Common myeloid progenitor, CD34-positive (primary cell): ENCODE measurements at regions not wholly inside any gene's neighbourhood (a gene's known extent, or its start where the extent isn't known, plus 50 kb on each side); places are given as distances from the start of the nearest gene placed in this dataset.
A peak's percentile ranks its signal among the peaks of the same experiment; 100 is the strongest.

Experiments
- CTCF ChIA-PET: fragments of 350-600 bp; sonication (Branson Sonifier 250); formaldehyde crosslinking; loops from one replicate; lab custom pipeline; 2021; ENCODE audit warnings: antibody characterized with exemption; lab: Charles Lee
- POLR2A ChIA-PET: fragments of 350-600 bp; sonication (Branson Sonifier 250); formaldehyde crosslinking; loops from one replicate; lab custom pipeline; 2021; ENCODE audit warnings: antibody characterized with exemption; lab: Charles Lee
- DNase-seq, 3 donors: peaks; one replicate each; pipeline versions ENCODE4 v3.0.0 to v3.0.0-alpha.2; 2013
- H3K27ac ChIP-seq, 2 experiments: 1 replicate in 1 of 2; 2 replicates in 1 of 2; pipeline ENCODE4 v1.7.0; 2013; ENCODE audit warnings: inconsistent platforms in 2 of 2, low read length in 2 of 2, mild to moderate bottlenecking in 2 of 2, low read depth in 1 of 2, moderate library complexity in 1 of 2; ENCODE audit not compliant: severe bottlenecking in 2 of 2, insufficient read depth in 1 of 2, poor library complexity in 1 of 2
- H3K27me3 ChIP-seq, 5 experiments: replicated peaks in 2 of 5; 1 replicate in 3 of 5; 2 replicates in 2 of 5; pipeline versions ENCODE4 v1.6.1 to v1.7.0; 2013; ENCODE audit warnings: low read length in 4 of 5, mild to moderate bottlenecking in 2 of 5, moderate library complexity in 2 of 5, inconsistent platforms in 1 of 5; ENCODE audit not compliant: insufficient read depth in 5 of 5, control insufficient read depth in 4 of 5
- H3K36me3 ChIP-seq, 4 experiments: 1 replicate in 2 of 4; 2 replicates in 2 of 4; pipeline versions ENCODE4 v1.6.1 to v1.7.0; 2013; ENCODE audit warnings: low read length in 3 of 4, control low read depth in 1 of 4, mild to moderate bottlenecking in 1 of 4; ENCODE audit not compliant: control insufficient read depth in 4 of 4, insufficient read depth in 4 of 4
- H3K4me1 ChIP-seq, 4 experiments: 1 replicate in 3 of 4; 2 replicates in 1 of 4; pipeline versions ENCODE4 v1.6.1 to v1.7.1; 2013; ENCODE audit warnings: low read length in 3 of 4, mild to moderate bottlenecking in 3 of 4, control low read depth in 1 of 4, inconsistent platforms in 1 of 4, moderate library complexity in 1 of 4; ENCODE audit not compliant: control insufficient read depth in 4 of 4, insufficient read depth in 4 of 4; ENCODE audit errors: control extremely low read depth in 1 of 4
- H3K4me3 ChIP-seq, 7 experiments: 1 replicate in 4 of 7; 2 replicates in 3 of 7; pipeline versions ENCODE4 v1.5.1 to v1.7.0; 2013; ENCODE audit warnings: mild to moderate bottlenecking in 7 of 7, low read length in 6 of 7, moderate library complexity in 6 of 7, inconsistent platforms in 2 of 7, low read depth in 2 of 7, control low read depth in 1 of 7; ENCODE audit not compliant: insufficient read depth in 4 of 7, control insufficient read depth in 1 of 7; ENCODE audit errors: extremely low read depth in 1 of 7
- H3K9me3 ChIP-seq, 5 experiments: 1 replicate in 4 of 5; 2 replicates in 1 of 5; pipeline versions ENCODE4 v1.6.1 to v1.7.1; 2013; ENCODE audit warnings: low read length in 4 of 5, mild to moderate bottlenecking in 2 of 5, inconsistent platforms in 1 of 5, low read depth in 1 of 5, moderate library complexity in 1 of 5; ENCODE audit not compliant: control insufficient read depth in 4 of 5, insufficient read depth in 2 of 5; ENCODE audit errors: control extremely low read depth in 1 of 5
- WGBS: methylation state at CpG from one replicate; pipeline ENCODE4 v1.1.5; 2013; ENCODE audit not compliant: insufficient coverage; 5-methylcytosine and 5-hydroxymethylcytosine counted together

DNA sequence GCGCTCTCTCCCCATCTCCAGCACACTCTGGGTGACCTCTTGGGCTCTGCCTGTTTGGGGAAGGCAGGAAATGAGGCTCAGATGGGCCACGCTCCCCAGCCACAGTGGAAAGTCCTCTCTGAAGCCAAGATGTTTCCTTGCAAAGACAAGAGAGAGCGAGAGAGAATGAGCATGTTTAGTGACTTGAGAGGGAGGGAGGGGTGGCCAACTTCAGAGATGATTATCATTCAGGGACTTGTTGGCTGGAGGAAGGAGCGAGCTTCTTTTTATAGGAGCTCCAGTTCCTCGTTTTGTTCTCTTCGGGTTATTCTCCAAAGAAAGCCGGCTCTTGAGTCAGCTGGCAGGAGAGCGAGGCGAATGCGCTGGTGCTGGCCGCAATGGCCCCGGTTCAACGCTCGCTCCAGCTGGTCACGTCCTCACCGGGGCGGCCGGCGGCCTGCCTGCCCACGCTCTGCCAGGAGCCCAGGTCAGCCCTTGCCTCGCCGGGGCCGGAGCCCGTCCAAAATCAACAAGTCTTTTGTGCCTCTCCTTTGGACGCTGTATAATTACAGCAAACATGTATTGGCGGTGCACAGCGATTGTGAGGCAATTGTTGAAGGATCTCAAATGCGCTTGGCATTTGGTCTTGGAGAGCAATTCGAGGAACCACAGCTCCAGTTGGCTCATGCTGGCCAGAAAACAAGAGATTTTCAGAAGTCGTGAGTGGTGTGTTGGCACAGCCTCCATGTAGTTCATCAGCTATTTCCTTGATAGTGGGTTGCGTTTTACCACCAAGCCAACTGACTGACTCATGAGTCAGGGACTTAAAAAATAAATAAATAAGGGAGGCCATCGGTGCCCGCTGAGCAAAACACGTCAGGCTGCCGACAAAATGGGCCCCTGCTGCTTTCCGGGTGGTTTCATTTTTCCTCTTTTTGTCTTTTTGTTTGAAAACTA, 288.6 kb downstream of the UACA start:
- H3K27ac ChIP-seq, result peak overlapping the region; percentile 56 to 65
- no peaks in the 10 kb centered on the region for H3K36me3 ChIP-seq
- H3K27me3 ChIP-seq, result no peaks in the 10 kb centered on the region
- CTCF ChIA-PET, result interaction anchor here (0.7 to 7.1 kb wide), 10 partner anchors 10 to 999 kb away, joined by 3 to 57 read pairs (median 3); no protein-coding TSS in a partner anchor
- H3K9me3 ChIP-seq, result no peaks in the 10 kb centered on the region
- WGBS, result 3% methylated on average over 29 of the region's 36 CpGs
- H3K4me3 ChIP-seq, result peak overlapping the region in 5 of 7 experiments; percentile 37 to 67 (median 58)
- POLR2A ChIA-PET, result interaction anchor here (1.1 to 2.1 kb wide), 4 partner anchors 10 to 377 kb away, joined by 3 to 12 read pairs (median 5); partner anchors contain the start of gene TLE3
- peaks cover 11 to 76% (median 67%) of the 10 kb centered on the region in 4 experiments for H3K4me1 ChIP-seq
- DNase-seq, result peak; percentile 96 to 99 (median 98)

DNA sequence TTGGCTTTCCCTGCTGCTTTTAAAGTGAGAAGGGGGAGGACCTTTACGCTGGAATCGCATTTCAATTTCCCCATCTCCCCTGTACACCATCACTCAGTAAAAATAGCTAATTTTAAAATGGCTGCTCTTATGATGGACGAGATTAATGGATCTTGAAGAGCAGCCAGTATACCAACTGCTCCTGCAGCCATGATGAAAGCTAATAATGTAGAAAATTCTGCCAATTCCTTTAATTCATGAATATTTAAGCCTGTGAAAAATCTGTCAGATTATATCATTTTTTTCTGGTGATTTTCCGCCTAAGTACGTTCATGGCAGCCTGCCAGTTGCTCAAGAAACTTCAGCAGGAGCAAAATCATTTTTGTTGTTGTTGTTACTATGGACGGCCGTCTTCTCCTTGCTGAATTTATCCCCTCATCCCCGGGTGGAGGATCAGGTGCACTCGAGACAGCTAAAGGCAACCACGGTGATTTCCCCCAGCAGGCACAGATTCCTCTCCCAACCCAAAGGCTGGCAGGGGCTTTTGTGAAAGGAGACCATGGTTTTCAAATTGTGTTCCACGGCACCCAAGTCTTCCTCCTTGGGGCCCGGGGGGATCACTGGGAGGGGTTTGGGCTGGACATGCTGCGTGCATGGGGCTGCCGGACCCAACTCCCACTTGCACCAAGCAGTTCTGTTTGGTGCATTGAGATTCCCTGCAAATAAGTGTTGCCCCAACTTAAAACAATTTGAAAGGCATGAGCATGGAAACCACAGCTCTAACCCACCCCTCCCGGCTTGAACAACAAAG, 289.6 kb downstream of the UACA start:
- 28% methylated on average over 8 of the region's 15 CpGs for WGBS
- H3K9me3 ChIP-seq, result no peaks in the 10 kb centered on the region
- no peaks in the 10 kb centered on the region for H3K27me3 ChIP-seq
- H3K36me3 ChIP-seq, result no peaks in the 10 kb centered on the region
- ChIA-PET CTCF (interaction anchor here (0.7 to 7.1 kb wide), 6 partner anchors 9 to 373 kb away, joined by 3 to 57 read pairs (median 8); no protein-coding TSS in a partner anchor), POLR2A (interaction anchor here (1.7 to 2.1 kb wide), 2 partner anchors 9 to 26 kb away, joined by 6 to 12 read pairs; no protein-coding TSS in a partner anchor)
- no peak overlapping the region for H3K27ac ChIP-seq
- peak in 2 of 3 donors; percentile 37 to 51 for DNase-seq
- H3K4me1 ChIP-seq, result peaks cover 11 to 68% (median 59%) of the 10 kb centered on the region in 4 experiments
- peak overlapping the region in 5 of 7 experiments; percentile 37 to 67 (median 38) for H3K4me3 ChIP-seq

DNA sequence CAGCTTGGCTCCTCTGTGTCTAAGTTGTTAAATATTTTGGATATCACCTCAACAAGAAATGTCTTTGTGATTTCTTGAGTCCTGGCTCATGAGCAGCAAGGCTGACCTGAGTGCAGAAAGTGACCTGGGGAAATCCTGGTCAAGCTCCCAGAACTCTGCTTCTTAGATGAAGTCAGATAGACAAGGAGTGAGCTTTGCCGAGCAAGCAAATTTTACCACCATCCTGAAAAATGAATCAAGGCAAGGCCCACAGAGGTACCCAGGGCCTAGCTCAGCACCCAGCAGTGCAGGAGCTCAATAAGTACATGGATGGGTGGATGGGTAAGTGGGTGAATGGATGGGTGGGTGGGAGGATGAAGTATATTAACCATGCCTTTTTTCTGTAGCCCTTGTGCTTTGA, 291.8 kb downstream of the UACA start:
- peaks cover 16 to 50% (median 48%) of the 10 kb centered on the region in 4 experiments for H3K4me1 ChIP-seq
- no peaks in the 10 kb centered on the region for H3K27me3 ChIP-seq
- H3K9me3 ChIP-seq, result no peaks in the 10 kb centered on the region
- no peak overlapping the region for H3K4me3 ChIP-seq
- no peaks in the 10 kb centered on the region for H3K36me3 ChIP-seq
- H3K27ac ChIP-seq, result no peak overlapping the region
- no CpG with 5 or more reads among the region's 1 CpG for WGBS
- DNase-seq, result no peak
- ChIA-PET POLR2A (no interaction called here), CTCF (interaction anchor here (0.8 to 1.9 kb wide), 4 partner anchors 10 to 37 kb away, joined by 3 to 9 read pairs (median 3); no protein-coding TSS in a partner anchor)

DNA sequence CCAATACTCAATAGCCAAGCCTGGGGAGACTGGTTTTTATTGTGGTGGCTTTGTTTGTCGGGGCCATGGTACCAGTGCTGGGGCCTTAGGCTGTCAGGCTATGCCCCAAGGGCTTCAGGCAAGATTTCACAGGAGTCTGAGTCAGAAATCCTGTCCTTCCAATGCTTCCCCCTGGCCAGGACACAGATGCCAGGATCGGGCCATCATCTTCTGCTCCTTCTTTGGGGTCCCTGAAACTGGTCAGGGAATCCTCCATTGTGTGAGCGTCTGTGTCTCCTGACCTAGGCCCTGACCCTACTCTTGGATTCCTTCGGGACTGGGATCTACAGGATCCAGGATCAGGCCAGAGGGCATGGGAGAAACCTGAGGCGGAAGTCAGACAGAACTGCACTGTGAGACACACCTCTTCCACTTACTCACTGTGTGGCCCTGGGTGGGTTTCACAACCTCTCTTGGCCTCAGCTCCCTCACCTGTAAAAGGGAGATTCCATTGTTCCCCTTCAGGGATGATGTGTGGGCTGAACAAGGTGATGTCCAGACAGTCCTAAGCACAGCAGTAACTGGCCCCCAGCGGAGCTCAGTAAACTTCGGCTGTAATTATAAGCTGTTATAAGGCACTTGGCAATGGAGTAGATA, 292.7 kb downstream of the UACA start:
- POLR2A ChIA-PET, result no interaction called here
- Histone ChIP-seq H3K27ac (no peak overlapping the region), H3K27me3 (no peaks in the 10 kb centered on the region), H3K36me3 (no peaks in the 10 kb centered on the region), H3K9me3 (no peaks in the 10 kb centered on the region), H3K4me1 (peaks cover 13 to 47% (median 46%) of the 10 kb centered on the region in 4 experiments), H3K4me3 (no peak overlapping the region)
- 96% methylated on average over 5 of the region's 7 CpGs for WGBS
- no peak for DNase-seq
- CTCF ChIA-PET, result interaction anchor here (0.8 to 1.9 kb wide), 5 partner anchors 9 to 37 kb away, joined by 3 to 9 read pairs (median 3); no protein-coding TSS in a partner anchor

- DNase-seq, result no peak
- H3K4me1 ChIP-seq, result peaks cover 9 to 41% (median 38%) of the 10 kb centered on the region in 4 experiments
- 90% methylated on average over 11 of the region's 16 CpGs for WGBS
- no peak overlapping the region for H3K4me3 ChIP-seq
- no peaks in the 10 kb centered on the region for H3K27me3 ChIP-seq
- CTCF ChIA-PET, result interaction anchor here (1.2 to 1.9 kb wide), 3 partner anchors 9 to 16 kb away, joined by 3 to 9 read pairs (median 4); no protein-coding TSS in a partner anchor
- POLR2A ChIA-PET, result no interaction called here
- H3K27ac ChIP-seq, result no peak overlapping the region
- H3K9me3 ChIP-seq, result no peaks in the 10 kb centered on the region
- H3K36me3 ChIP-seq, result no peaks in the 10 kb centered on the region
Measured at GRCh38 chr15:70469651-70470555, 293.5 kb downstream of the UACA start.

- WGBS, result 100% methylated on average over 2 of the region's 3 CpGs
- POLR2A ChIA-PET, result no interaction called here
- H3K4me3 ChIP-seq, result no peak overlapping the region
- H3K4me1 ChIP-seq, result peaks cover 9 to 37% (median 32%) of the 10 kb centered on the region in 4 experiments
- no peaks in the 10 kb centered on the region for H3K27me3 ChIP-seq
- DNase-seq, result no peak
- H3K27ac ChIP-seq, result no peak overlapping the region
- no peaks in the 10 kb centered on the region for H3K9me3 ChIP-seq
- CTCF ChIA-PET, result interaction anchor here (1.0 to 1.3 kb wide), 2 partner anchors 17 to 39 kb away, joined by 3 to 4 read pairs; no protein-coding TSS in a partner anchor
- no peaks in the 10 kb centered on the region for H3K36me3 ChIP-seq
Measured at GRCh38 chr15:70469182-70469581, 294.2 kb downstream of the UACA start.
